ENCODE measurements at regions not wholly inside any gene's neighbourhood (a gene's known extent, or its start where the extent isn't known, plus 50 kb on each side); places are given as distances from the start of the nearest gene placed in this dataset.

DNA sequence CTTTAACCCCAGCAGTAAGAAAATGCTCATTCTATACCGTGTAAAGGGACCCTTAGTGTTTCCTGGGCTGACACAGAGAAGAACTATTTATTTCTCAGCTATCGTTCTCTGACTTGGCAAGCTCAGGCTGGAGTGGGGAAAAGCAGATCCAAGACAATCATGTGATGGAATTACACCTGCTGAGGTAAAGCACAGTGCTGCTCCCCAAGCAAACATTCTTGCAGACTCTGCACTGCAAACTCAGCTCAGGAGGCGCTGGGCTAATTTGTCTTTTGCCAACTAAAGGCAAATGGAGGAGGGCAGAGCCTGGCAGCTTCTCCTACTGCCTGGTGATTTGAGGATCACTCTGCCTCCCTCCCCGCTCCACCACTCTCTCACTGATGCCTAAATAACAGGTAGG, 57.8 kb upstream of the FUT8 start:
- DNase-seq (ENCODE audit: low read depth): no peak

- DNase-seq (ENCODE audit: low read depth): peak; percentile 87
These were observed 56.1 kb upstream of the FUT8 start for GRCh38 chr14:65356327-65356836.

DNA sequence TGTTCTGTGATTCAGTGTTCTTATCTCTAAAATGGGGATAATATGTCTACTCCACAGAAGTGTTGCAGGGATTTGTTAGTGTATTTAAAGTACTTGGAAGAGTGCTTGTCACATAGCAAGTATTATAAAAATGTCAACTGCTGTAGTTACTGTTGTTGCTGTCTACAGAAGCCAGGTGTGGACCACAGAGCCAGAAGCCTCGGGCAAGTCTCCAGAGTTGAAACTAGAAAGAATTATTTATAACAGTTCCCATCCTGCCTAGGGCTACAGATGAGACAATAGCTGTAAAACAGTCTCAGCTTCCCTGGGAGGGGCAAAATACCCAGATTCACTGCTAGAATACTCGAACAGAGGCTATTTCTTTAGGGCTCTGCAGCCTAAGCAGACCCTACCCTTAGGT, 55.4 kb upstream of the FUT8 start:
- DNase-seq (ENCODE audit: low read depth): no peak

GRCh38 chr14:65357689-65358088, 54.8 kb upstream of the FUT8 start:
- DNase-seq (ENCODE audit: low read depth): no peak

DNA sequence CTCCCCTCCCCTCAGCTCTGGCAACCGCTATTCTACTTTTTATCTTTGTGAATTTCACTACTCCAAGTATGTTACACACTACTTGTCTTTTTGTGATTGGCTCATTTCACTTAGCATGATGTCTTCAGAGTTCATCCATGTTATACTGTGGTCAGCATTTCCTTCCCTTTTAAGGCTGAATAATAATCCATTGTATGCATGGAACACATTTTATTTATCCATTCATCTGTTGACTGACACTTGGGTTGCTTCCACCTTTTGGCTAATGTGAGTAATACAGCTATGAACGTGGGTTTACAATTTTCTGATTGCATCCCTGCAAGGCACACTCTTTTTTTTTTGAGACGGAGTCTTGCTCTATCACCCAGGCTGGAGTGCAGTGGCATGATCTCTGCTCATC, 53.0 kb upstream of the FUT8 start:
- no peak for DNase-seq (ENCODE audit: low read depth)

DNA sequence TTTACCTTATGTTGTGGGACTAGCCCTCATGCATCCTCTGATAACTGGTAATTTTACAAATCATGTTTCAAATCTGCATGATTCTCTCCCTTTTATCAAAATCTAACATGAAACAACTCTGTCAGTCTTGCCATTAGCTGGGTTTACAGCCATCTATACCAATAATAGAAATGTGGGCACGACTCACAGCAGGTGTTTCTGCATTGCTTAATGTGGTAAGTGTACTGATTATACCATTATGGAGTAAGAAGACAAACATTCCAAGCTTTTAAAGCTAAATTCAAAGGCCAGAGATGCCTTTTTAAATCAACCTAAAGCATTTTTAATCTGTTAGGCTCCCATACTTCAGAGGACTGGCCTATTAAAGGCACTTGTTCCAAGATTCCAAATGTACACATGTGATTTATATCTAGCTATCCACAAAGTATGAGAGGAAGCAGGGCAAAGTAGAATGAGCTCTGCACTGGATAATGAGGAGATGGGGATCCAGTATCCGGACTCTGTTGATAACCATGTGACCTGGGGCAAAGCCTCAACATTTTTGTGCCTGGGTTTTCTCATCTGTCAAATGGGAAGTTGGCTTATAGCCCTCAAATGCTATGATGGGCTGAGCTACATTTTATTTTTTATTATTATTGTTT, 52.3 kb upstream of the FUT8 start:
- DNase-seq (ENCODE audit: low read depth): no peak

DNA sequence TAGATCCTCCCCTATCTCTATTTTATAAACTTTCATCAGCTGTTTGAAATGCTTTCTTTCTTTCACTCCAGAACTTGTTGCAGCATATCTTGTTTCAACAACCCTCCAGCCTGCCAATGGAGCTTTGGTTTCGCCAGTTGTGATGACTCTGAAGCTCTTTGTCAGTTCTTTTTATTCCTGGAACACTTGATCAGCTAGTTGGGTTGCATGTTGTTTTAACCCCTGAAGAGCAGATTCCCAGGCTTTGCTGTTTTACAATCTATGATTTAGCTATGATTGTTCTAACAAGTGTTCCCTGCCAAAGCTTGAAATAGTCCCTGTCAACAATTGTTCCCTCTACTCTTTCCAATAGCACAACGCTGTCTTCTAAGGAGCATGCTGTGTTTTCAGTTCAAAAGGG, 50.6 kb upstream of the FUT8 start:
- DNase-seq (ENCODE audit: low read depth): peak; percentile 92
